ENCODE measurements at regions not wholly inside any gene's neighbourhood (a gene's known extent, or its start where the extent isn't known, plus 50 kb on each side); places are given as distances from the start of the nearest gene placed in this dataset.
"Not testable (repeated sequence)": the region's sequence is repeated elsewhere in the genome, so short reads cannot be mapped to it uniquely, and the experiment has no call there.

DNA sequence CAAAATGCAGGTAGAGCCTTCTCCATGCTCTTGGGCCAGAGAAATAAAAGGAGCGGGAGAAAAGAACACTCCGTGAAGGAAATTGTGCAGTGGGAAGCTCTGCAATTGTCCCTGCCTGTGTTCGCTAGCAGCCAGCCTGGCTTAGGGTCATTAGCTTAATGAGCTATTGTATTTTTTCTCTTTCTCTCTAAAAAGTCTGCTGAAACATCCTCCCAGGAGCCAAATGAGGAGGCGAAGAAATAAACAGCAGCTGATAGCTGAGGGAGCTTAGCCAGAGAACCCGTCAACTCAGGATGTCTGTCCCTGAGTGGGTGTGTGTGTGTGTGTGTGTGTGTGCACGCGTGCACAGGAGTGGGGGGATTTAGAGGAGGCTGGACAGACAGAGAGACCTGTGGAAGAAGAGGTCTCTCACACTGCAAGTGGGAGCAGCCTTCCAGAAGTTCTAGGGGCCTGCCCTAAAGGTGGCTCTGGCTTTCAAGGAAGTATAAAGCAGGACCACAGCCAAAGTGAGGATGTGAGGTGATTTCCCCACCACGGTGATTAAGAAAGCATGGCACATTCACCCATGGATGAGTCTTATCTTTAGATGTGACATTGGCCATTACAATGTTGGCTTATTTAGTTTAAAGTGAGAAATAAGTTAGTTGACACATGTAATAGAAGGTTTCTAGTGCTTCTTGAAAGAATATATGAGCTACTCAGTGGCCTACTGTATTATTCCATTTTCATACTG is 690.4 kb downstream of the RNF144A start:
- DNase-seq, result no peak

GRCh38 chr2:7609556-7609955 is 692.3 kb downstream of the RNF144A start:
- no peak for DNase-seq

DNA sequence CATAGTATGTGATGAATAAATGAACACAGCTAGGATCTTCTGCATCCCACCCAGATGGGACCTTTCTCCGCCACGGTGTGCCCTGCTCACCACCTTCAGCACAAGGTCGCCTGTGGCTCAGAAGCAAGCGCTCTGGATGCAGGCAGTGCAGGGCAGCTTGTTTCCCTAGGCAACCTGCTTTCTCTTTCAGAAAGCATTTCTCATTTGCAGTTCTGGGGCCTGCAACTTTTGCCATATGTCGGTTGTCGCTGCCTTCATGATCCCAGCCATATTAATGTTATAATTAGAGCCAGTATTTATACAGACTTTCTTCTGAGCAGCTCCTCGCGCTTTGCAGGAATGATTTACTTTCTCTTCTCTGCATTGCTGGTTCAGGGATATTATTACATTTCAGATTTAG is 692.8 kb downstream of the RNF144A start:
- DNase-seq, result no peak

DNA sequence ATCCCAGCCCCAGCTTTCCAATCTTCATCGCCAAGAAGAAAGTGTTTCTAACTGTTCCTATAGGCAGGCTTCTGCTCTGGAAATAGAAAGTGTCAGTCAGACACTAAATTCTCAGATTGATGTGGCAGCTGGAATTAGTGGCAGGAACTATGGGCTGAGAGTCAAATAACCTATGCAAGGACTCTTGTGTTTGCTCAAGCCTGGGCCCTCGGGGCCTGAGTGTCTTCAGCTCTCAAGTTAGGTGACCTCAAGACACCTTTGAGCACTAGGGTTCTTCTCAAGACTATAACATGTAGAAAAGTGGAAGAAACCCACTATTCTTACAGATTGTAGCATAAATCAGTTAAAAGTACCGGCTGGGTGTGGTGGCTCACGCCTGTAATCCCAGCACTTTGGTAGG is 694.5 kb downstream of the RNF144A start:
- no peak for DNase-seq

DNA sequence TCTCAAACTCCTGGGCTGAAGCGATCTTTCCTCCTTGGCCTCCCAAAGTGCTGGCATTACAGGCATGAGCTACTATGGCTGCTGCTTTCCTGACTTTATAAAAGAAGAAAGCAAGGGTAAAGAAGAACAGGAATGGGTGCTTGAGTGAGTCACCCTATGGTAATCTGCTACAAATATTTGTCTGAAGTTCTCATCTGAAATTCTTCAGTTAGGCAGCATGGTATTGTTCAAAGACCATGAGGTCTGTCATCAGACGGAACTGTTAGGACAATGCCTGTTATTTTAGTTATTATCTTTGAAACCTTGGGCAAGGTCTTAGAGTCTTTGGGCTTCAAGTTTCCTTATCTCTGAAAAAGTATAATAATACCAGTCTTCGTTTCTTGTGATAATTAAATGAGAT is 695.8 kb downstream of the RNF144A start:
- DNase-seq, result no peak

DNA sequence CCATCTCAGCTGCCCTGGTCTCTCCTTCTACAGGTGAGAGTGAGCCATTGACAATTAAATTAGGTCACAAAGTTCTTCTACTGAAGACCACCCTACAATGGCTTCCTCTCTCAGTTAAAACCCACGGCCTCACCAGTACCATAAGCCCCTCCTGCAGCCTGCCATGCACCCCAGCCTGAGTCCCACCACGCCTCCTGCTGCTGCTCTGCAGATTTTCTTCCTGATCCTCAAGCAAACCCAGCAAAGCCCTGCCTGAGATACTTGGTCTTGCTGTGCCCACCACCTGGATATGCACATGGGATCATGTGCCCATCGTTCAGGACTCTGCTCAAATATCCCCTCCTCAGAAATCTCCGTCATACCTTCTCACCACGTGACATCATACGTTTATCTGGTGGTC is 696.6 kb downstream of the RNF144A start:
- DNase-seq, result no peak

DNA sequence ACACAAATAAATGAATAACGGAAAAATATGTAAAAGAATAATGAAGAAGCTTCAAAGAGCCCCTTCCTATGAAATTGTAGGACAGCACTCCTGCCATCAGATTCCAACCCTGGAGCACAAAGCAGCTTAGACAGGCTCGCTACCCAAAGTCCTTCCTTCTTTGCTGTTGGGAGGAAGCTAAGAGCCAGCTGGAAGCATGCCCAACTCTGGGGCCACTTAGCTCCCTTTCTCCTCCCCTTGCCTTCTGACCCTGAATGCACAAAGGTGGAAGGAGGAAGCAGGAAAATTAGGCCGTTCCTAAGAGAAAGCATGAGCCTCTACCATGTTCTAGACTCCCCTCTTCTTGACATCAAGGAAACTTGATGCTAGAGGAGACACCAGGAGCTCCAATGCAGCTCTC is 700.8 kb downstream of the RNF144A start:
- no peak for DNase-seq

DNA sequence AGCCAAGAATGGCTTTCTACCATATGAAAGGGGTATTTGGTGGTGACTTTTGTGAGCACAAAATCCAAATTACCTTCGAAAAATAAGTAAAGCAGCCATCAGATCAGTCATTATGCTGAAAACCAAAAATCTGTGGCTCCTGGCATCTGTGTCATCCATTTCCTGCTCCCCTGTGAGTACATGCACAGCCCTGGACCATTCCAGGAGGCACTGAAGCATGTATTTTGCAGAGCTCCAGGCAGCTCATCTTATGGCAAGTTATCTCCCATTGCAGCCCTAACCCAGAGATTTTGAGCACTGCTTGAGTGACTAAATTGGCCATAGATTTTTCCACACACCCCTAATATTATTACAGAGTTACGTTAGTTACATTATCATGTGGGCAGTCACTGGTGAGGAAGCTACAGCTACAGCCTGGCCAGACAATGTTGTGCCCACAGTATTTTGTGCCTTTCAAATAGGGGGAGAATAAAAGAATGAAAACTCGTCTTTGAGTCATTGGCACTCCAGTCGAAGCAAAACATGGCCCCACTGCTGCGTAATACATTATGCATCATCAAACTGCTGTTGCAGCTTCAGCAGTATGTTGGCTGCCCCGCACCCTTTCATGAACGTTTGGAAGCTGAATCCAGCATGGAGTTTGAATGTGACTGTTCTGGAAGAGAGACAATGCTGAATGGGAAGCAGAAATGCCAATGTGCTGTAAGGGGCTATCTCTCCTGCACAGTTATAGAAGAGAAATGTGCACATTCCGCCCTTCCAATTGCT is 702.2 kb downstream of the RNF144A start:
- DNase-seq, result no peak

DNA sequence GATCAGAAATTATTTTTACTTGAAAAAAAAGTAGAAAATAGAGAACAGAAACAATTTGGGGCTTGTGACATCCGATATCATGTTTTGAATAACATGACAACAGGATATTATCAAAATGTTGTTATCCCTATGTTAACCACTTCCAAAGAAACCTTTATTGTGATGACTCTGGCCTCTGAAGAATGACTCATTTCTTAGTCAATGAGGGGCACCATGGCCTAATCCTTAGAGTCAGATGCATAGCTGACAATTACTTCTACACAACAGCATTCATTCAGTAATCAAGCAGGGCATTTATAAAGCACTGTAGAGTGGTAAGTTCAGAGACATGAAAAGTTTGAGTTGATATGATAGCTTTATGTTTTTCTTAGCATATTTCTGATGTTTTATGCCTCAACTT is 703.0 kb downstream of the RNF144A start:
- DNase-seq, result no peak

- no peak for DNase-seq
Measured at GRCh38 chr2:7621018-7621814, 704.0 kb downstream of the RNF144A start.

- no peak for DNase-seq
Measured at GRCh38 chr2:7625392-7626138, 708.4 kb downstream of the RNF144A start.

GRCh38 chr2:7626139-7626537 is 708.9 kb downstream of the RNF144A start:
- no peak for DNase-seq

DNA sequence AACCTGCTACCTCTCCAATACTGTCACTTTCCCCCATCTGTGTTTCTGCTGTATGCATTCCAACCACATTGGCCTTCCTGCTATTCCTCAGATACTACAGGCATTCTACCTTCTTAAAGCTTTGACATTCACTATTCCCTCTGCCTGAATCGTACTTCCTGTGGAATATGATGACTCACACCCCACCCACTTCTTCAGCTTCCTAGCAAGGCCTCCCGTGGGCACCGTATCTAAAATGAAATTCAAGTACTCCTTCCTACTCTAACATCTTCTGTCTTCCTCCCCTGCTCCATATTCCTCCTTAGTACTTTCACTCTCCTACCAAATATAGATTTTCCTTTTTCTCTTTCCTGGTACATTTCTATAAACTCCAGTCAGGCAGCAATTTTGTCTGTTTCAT is 710.4 kb downstream of the RNF144A start:
- DNase-seq, result no peak

DNA sequence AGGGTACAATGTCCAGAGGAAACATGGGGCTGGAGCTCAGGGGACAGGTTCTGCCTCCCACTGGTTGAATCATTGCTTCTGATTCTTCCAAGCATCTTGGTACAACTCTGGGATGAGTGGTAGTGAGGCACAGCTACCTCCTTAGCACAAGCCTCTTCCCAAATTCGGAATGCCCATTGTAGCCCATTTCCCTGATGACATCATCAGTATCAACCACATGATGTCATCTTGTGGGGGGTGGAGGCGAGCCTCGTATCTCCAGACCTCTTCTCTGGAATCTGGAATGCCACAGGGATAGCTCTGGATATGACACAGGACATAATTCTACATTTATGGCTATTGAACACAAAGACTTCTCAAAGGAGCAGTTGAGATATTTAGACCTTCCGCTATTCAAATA is 715.2 kb downstream of the RNF144A start:
- no peak for DNase-seq

DNA sequence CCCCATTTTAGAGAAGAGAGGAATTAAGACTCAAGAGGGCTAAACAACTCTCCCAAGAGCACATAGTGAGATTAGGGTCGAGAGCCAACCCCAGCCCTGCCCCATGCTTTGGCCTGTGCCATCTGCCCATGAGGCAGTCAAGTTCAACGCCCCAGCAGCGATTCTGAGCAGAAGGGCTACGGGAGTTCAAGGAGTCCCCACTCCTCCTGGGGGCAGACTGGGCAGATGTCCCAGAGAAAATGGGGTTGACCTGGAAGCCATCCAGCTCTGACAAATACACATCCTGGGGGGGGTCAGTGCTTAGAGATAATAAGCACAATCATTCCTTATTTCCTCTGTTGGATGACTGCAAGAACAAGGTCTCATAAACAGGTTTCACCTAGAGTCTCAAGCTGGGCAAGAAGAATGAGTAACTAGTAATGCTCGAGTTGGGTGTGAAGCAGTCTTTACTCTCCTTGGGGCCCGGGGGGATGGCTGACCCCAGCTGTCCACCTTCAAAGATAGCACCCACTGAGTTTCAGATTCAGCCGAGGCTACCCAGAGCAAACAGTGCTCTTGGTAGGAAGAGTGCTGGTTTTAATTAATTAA is 716.4 kb downstream of the RNF144A start:
- no peak for DNase-seq

- no peak for DNase-seq
Measured at GRCh38 chr2:7634409-7634808, 717.2 kb downstream of the RNF144A start.

DNA sequence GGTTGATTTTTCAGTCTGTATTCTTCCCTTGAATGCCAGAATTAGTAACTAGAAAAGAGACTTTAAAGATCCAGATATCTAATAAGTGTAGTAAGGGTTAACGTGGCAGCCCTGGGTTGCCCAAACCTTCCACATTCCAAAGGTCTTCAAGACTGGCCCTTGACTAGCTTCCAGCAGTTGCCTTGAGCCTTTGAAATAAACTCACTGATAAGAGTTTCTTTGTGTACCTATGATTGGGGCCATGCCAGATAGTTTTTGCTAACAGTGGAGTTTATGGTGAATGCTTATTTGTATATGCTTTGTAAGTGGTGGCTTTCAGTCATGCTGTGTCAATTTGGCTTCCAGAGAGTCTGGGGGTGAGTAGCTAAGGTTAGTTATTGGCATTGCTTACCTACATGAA is 722.3 kb downstream of the RNF144A start:
- DNase-seq, result no peak

DNA sequence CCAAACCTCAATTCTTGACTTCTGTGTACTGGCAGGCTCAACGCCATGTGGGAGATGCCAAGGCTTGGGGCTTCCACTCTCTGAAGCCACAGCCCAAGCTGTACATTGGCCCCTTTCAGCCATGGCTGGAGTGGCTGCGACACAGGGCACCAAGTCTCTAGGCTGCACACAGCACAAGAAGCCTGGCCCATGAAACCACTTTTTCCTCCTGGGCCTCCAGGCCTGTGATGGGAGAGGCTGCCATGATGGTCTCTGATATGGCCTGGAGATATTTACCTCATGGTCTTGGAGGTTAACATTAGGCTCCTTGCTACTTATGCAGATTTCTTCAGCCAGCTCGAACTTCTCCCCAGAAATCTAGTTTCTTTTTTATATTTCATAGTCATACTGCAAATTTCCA is 724.1 kb downstream of the RNF144A start:
- not testable (repeated sequence) for DNase-seq

GRCh38 chr2:7646024-7646423 is 728.8 kb downstream of the RNF144A start:
- no peak for DNase-seq

DNA sequence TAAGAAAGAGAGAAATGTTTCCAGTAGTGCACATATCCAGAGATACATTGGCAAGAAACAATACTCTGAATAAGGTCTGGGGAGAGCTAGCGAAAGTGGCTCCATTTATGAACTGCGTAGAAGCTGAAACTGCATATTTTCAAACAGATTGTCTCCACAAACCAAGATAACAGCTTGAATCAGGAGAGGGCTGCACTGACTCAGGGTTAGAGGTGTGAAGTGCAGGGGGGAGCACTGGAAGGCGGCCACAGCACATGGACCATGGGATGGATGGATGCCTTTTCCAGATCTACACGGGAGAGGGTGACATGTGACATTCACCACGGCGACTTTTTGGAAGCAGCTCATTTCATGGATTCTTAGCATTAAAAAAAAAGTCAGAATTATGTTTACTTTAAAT is 729.4 kb downstream of the RNF144A start:
- DNase-seq, result no peak

DNA sequence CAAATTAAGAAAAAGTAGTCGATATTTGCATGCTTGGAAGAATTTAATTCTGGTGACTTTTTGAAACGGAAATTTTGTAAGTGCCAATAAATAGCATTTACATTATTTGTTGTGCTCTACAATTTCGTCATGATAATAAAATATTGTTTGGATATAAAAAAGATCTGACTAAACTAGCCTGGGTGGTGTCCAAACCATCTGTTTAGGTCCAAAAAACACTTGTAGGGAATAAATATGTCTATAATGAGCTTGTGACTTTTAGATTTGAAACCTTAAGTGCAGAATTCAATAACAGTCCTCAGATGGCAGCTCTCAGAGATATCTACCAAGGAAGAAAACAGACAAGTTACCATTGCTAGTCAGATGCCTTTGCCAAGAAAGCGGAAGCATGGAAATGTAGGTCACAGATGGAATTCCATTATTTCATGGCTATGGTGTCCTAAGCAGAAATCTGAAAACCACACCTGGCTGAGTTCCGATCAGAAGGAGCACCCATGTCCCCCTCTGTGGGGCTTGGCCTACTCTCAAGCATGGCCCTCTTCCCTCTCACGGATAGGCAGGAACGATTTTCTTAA is 731.1 kb downstream of the RNF144A start:
- no peak for DNase-seq
